OCI-LY3 (cell line): ENCODE measurements at regions not wholly inside any gene's neighbourhood (a gene's known extent, or its start where the extent isn't known, plus 50 kb on each side); places are given as distances from the start of the nearest gene placed in this dataset.

Source experiments
- H2AFZ ChIP-seq: fragments of 200-600, 300-600 bp; shearing (Covaris generic); 2 replicates; pipeline ENCODE4 v1.6.0; 2014; ENCODE audit warnings: antibody characterized with exemption, low read depth, low read length
- H3K27ac ChIP-seq: fragments of 200-600, 300-600 bp; sonication (generic); 2 replicates; pipeline ENCODE4 v1.5.1; 2014; ENCODE audit warnings: mild to moderate bottlenecking, low read length, moderate library complexity, mixed read lengths
- H3K27me3 ChIP-seq: fragments of 200-600, 300-600 bp; sonication (generic); 2 replicates; pipeline ENCODE4 v1.6.1; 2014; ENCODE audit warnings: low read depth, low read length, mixed read lengths
- H3K36me3 ChIP-seq: fragments of 200-600, 300-600 bp; sonication (generic); replicated peaks from 2 replicates; pipeline ENCODE3; 2014; ENCODE audit warnings: low read depth, low read length, mixed read lengths
- H3K4me1 ChIP-seq: fragments of 300-600, 200-600 bp; sonication (generic); 2 replicates; pipeline ENCODE4 v1.6.1; 2014; ENCODE audit warnings: low read length, mixed read lengths
- H3K4me2 ChIP-seq: fragments of 200-600, 300-600 bp; sonication (generic); 2 replicates; pipeline ENCODE4 v1.6.1; 2014; ENCODE audit warnings: low read length, mixed read lengths
- H3K4me3 ChIP-seq: fragments of 300-600, 200-600 bp; sonication (generic); 2 replicates; pipeline ENCODE4 v1.5.1; 2014; ENCODE audit warnings: antibody characterized with exemption, mild to moderate bottlenecking, low read length, moderate library complexity
- H3K79me2 ChIP-seq: fragments of 300-600, 200-600 bp; shearing (Covaris generic); 2 replicates; pipeline ENCODE4 v1.6.1; 2014; ENCODE audit warnings: mild to moderate bottlenecking, low read length, mixed read lengths
- H3K9ac ChIP-seq: fragments of 300-600, 200-600 bp; shearing (Covaris generic); 2 replicates; pipeline ENCODE4 v1.6.0; 2014; ENCODE audit warnings: mild to moderate bottlenecking, low read length, moderate library complexity
- H3K9me3 ChIP-seq: fragments of 200-600, 300-600 bp; shearing (Covaris generic); 2 replicates; pipeline ENCODE4 v1.6.1; 2014; ENCODE audit warnings: low read length, mixed read lengths; ENCODE audit not compliant: insufficient read depth
- H4K20me1 ChIP-seq: fragments of 200-600, 300-600 bp; sonication (generic); 2 replicates; pipeline ENCODE4 v1.6.1; 2016; ENCODE audit warnings: low read length, mixed read lengths; ENCODE audit not compliant: insufficient read depth
- CTCF ChIP-seq: fragments of 200-600, 300-600 bp; sonication (generic); IDR thresholded peaks from 2 replicates; pipeline ENCODE4 v1.5.1; 2014; ENCODE audit warnings: antibody characterized with exemption, low read length, low read depth
- EZH2phosphoT487 ChIP-seq: fragments of 200-600 bp; shearing (Covaris generic); IDR thresholded peaks from 2 replicates; pipeline ENCODE4 v1.6.1; 2018; ENCODE audit warnings: antibody characterized with exemption, mixed run types, low read depth

GRCh38 chr2:79320871-79321270 lies 161.3 kb upstream of the REG3A start:
- Histone ChIP-seq H3K27me3 (no peaks in the 10 kb centered on the region), H3K27ac (no peak overlapping the region), H3K79me2 (no peaks in the 10 kb centered on the region), H3K4me3 (no peak overlapping the region), H3K9ac (no peak overlapping the region), H2AFZ (no peak overlapping the region), H3K4me1 (no peaks in the 10 kb centered on the region), H3K4me2 (no peak overlapping the region), H4K20me1 (no peaks in the 10 kb centered on the region), H3K9me3 (no peaks in the 10 kb centered on the region), H3K36me3 (no peaks in the 10 kb centered on the region)
- no peak for TF ChIP-seq CTCF
- TF ChIP-seq EZH2phosphoT487, result no peak

GRCh38 chr2:79294994-79295393 lies 135.4 kb upstream of the REG3A start:
- Histone ChIP-seq H3K4me2 (no peak overlapping the region), H3K4me3 (no peak overlapping the region), H4K20me1 (no peaks in the 10 kb centered on the region), H3K27ac (no peak overlapping the region), H3K27me3 (no peaks in the 10 kb centered on the region), H3K9ac (no peak overlapping the region), H3K79me2 (no peaks in the 10 kb centered on the region), H3K4me1 (no peaks in the 10 kb centered on the region), H2AFZ (no peak overlapping the region), H3K36me3 (no peaks in the 10 kb centered on the region), H3K9me3 (no peaks in the 10 kb centered on the region)
- TF ChIP-seq CTCF (no peak), EZH2phosphoT487 (no peak)

- Histone ChIP-seq H3K9ac (no peak overlapping the region), H3K36me3 (no peaks in the 10 kb centered on the region), H2AFZ (no peak overlapping the region), H3K4me2 (no peak overlapping the region), H3K27me3 (no peaks in the 10 kb centered on the region), H3K4me3 (no peak overlapping the region), H3K4me1 (no peaks in the 10 kb centered on the region), H3K9me3 (no peaks in the 10 kb centered on the region), H3K79me2 (no peaks in the 10 kb centered on the region), H4K20me1 (no peaks in the 10 kb centered on the region), H3K27ac (no peak overlapping the region)
- TF ChIP-seq CTCF, result no peak
- no peak for TF ChIP-seq EZH2phosphoT487
These were observed 133.4 kb upstream of the REG3A start for GRCh38 chr2:79292958-79293315.

GRCh38 chr2:79292239-79292957 lies 132.8 kb upstream of the REG3A start:
- Histone ChIP-seq H3K27ac (no peak overlapping the region), H4K20me1 (no peaks in the 10 kb centered on the region), H3K9me3 (no peaks in the 10 kb centered on the region), H3K79me2 (no peaks in the 10 kb centered on the region), H3K4me2 (no peak overlapping the region), H3K27me3 (no peaks in the 10 kb centered on the region), H3K9ac (no peak overlapping the region), H3K4me1 (no peaks in the 10 kb centered on the region), H3K4me3 (no peak overlapping the region), H3K36me3 (no peaks in the 10 kb centered on the region), H2AFZ (no peak overlapping the region)
- TF ChIP-seq EZH2phosphoT487, result no peak
